ENCODE measurements at regions not wholly inside any gene's neighbourhood (a gene's known extent, or its start where the extent isn't known, plus 50 kb on each side); places are given as distances from the start of the nearest gene placed in this dataset.

DNA sequence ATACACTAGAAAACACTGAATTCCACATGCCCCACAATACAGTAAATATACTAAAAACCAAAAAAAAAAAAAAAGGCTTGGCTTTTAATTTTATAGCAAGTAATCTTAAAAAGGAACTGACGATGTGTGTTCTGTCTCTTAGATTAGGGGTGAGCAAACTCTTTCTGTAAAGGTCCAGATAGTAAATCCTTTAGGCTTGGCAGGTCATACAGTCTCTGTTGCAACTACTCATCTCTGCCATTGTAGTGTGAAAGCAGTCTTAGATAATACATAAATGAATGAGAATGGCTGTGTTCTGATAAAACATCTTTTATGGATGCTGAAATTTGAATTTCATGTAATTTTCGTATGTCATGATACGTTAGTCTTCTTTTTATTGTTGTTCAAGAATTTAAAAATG is 150.2 kb downstream of the SLC30A10 start:
- H4K20me1 ChIP-seq (ENCODE audit: insufficient read depth, low read length) = no peaks in the 10 kb centered on the region
- intact Hi-C loops (cut with micrococcal nuclease) = no loop called here
- H3K4me1 ChIP-seq (ENCODE audit: control insufficient read depth in 1 of 2, insufficient read depth in 2 of 2, low read length in 2 of 2) = no peaks in the 10 kb centered on the region
- H3K27me3 ChIP-seq (ENCODE audit: control insufficient read depth in 2 of 2, insufficient read depth in 2 of 2, low read length in 2 of 2) = no peaks in the 10 kb centered on the region
- Mint-ChIP-seq H3K27ac (no peak overlapping the region), H3K4me3 (no peak overlapping the region), H3K9me3 (peaks cover 0 to 2% (median 0%) of the 10 kb centered on the region in 7 donors), H3K27me3 (ENCODE audit: low read depth in 3 of 3) (peaks cover 0 to 1% (median 0%) of the 10 kb centered on the region in 3 donors), H3K36me3 (no peaks in the 10 kb centered on the region), H3K4me1 (no peaks in the 10 kb centered on the region)
- no peak overlapping the region for H3K9ac ChIP-seq (ENCODE audit: insufficient read depth, low read length, poor library complexity, severe bottlenecking)
- no peak overlapping the region for H3K27ac ChIP-seq (ENCODE audit: low read depth in 1 of 2, low read length in 2 of 2)
- no peak overlapping the region for H3K4me3 ChIP-seq (replicated peaks in 1 of 3; ENCODE audit: low read depth in 2 of 3, low read length in 3 of 3)
- no CpG with 5 or more reads among the region's 3 CpGs for WGBS (ENCODE audit: insufficient coverage)
- no peaks in the 10 kb centered on the region for H3K36me3 ChIP-seq (replicated peaks in 1 of 2; ENCODE audit: control insufficient read depth in 1 of 2, insufficient read depth in 2 of 2, low read length in 2 of 2)
- no peak overlapping the region for H3K4me2 ChIP-seq (replicated peaks; ENCODE audit: extremely low read depth, low read length, poor library complexity, severe bottlenecking)
- H2AFZ ChIP-seq (ENCODE audit: insufficient read depth, low read depth, low read length, poor library complexity, severe bottlenecking) = no peak overlapping the region
- H3K79me2 ChIP-seq (ENCODE audit: insufficient read depth, low read length) = no peaks in the 10 kb centered on the region
- TF ChIP-seq, protein P1, sequence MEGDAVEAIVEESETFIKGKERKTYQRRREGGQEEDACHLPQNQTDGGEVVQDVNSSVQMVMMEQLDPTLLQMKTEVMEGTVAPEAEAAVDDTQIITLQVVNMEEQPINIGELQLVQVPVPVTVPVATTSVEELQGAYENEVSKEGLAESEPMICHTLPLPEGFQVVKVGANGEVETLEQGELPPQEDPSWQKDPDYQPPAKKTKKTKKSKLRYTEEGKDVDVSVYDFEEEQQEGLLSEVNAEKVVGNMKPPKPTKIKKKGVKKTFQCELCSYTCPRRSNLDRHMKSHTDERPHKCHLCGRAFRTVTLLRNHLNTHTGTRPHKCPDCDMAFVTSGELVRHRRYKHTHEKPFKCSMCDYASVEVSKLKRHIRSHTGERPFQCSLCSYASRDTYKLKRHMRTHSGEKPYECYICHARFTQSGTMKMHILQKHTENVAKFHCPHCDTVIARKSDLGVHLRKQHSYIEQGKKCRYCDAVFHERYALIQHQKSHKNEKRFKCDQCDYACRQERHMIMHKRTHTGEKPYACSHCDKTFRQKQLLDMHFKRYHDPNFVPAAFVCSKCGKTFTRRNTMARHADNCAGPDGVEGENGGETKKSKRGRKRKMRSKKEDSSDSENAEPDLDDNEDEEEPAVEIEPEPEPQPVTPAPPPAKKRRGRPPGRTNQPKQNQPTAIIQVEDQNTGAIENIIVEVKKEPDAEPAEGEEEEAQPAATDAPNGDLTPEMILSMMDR (IDR thresholded peaks at IDR 0.05) = no peak
- DNase-seq = no peak
- no peaks in the 10 kb centered on the region for H3K9me3 ChIP-seq (replicated peaks in 1 of 2; ENCODE audit: control insufficient read depth in 1 of 2, insufficient read depth in 1 of 2, low read length in 2 of 2)

DNA sequence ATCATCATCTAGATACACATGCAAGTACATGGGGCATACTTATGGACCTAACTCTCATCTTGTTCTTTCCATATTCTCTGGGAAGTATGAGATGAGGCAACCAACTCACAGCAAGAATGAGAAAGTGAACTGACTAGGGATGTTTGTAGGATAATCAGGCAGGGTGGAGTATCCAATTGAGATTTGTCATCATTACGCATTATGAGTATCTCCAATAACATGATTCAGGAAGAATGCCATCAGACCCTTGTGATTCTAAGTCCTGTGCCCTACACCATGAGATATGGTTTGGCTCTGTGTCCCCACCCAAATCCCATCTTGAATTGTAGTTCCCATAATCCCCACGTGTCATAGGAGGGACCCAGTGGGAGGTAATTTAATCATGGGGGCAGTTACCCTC is 154.0 kb downstream of the SLC30A10 start:
- Mint-ChIP-seq H3K27ac (no peak overlapping the region), H3K27me3 (ENCODE audit: low read depth in 3 of 3) (no peaks in the 10 kb centered on the region), H3K9me3 (peaks cover 0 to 7% (median 2%) of the 10 kb centered on the region in 7 donors), H3K4me3 (no peak overlapping the region), H3K36me3 (no peaks in the 10 kb centered on the region), H3K4me1 (no peaks in the 10 kb centered on the region)
- H3K9me3 ChIP-seq (replicated peaks in 1 of 2; ENCODE audit: control insufficient read depth in 1 of 2, insufficient read depth in 1 of 2, low read length in 2 of 2) = no peaks in the 10 kb centered on the region
- no peaks in the 10 kb centered on the region for H3K27me3 ChIP-seq (ENCODE audit: control insufficient read depth in 2 of 2, insufficient read depth in 2 of 2, low read length in 2 of 2)
- H3K36me3 ChIP-seq (replicated peaks in 1 of 2; ENCODE audit: control insufficient read depth in 1 of 2, insufficient read depth in 2 of 2, low read length in 2 of 2) = no peaks in the 10 kb centered on the region
- intact Hi-C loops (cut with micrococcal nuclease) = no loop called here
- no peak overlapping the region for H3K4me2 ChIP-seq (replicated peaks; ENCODE audit: extremely low read depth, low read length, poor library complexity, severe bottlenecking)
- no peak overlapping the region for H3K27ac ChIP-seq (ENCODE audit: low read depth in 1 of 2, low read length in 2 of 2)
- no peak overlapping the region for H2AFZ ChIP-seq (ENCODE audit: insufficient read depth, low read depth, low read length, poor library complexity, severe bottlenecking)
- WGBS (ENCODE audit: insufficient coverage) = 100% methylated on average over 1 of the region's 2 CpGs
- TF ChIP-seq, protein P1 (IDR thresholded peaks at IDR 0.05) = no peak
- no peaks in the 10 kb centered on the region for H3K79me2 ChIP-seq (ENCODE audit: insufficient read depth, low read length)
- DNase-seq = no peak
- H3K9ac ChIP-seq (ENCODE audit: insufficient read depth, low read length, poor library complexity, severe bottlenecking) = no peak overlapping the region
- no peaks in the 10 kb centered on the region for H4K20me1 ChIP-seq (ENCODE audit: insufficient read depth, low read length)
- no peaks in the 10 kb centered on the region for H3K4me1 ChIP-seq (ENCODE audit: control insufficient read depth in 1 of 2, insufficient read depth in 2 of 2, low read length in 2 of 2)
- no peak overlapping the region for H3K4me3 ChIP-seq (replicated peaks in 1 of 3; ENCODE audit: low read depth in 2 of 3, low read length in 3 of 3)
